H1 (cell line): ENCODE measurements at regions not wholly inside any gene's neighbourhood (a gene's known extent, or its start where the extent isn't known, plus 50 kb on each side); places are given as distances from the start of the nearest gene placed in this dataset.

Source experiments
- CTCF ChIA-PET: fragments of 300-600 bp; sonication (Branson Sonifier 250); formaldehyde crosslinking; loops from one replicate; lab custom pipeline; 2021; ENCODE audit not compliant: partially characterized antibody; lab: Charles Lee
- POLR2A ChIA-PET: fragments of 300-600 bp; sonication (Branson Sonifier 250); formaldehyde crosslinking; loops from one replicate; lab custom pipeline; 2021; ENCODE audit warnings: inconsistent platforms; ENCODE audit not compliant: partially characterized antibody; lab: Charles Lee
- DNase-seq, 2 experiments: peaks; one replicate each; pipeline versions ENCODE4 v3.0.0 to v3.0.0-alpha.2; 2010 to 2022; ENCODE audit warnings: low spot score in 2 of 2, low read depth in 1 of 2, mixed read lengths in 1 of 2
- FAIRE-seq: peaks from 2 replicates; lab custom pipeline; 2011; peaks lifted over from hg19 to GRCh38; lab: Jason Lieb, UNC
- H2AFZ ChIP-seq: 2 replicates; pipeline ENCODE4 v1.8.1; 2012; ENCODE audit warnings: low read length, inconsistent platforms
- H2AK5ac ChIP-seq: 2 replicates; pipeline ENCODE4 v1.6.1; 2013; ENCODE audit warnings: low read depth, low read length
- H2BK120ac ChIP-seq: replicated peaks from 2 replicates; pipeline ENCODE3; 2013; ENCODE audit warnings: low read depth, low read length, inconsistent platforms
- H2BK12ac ChIP-seq: 2 replicates; pipeline ENCODE4 v1.6.1; 2013; ENCODE audit warnings: low read depth, low read length
- H2BK15ac ChIP-seq: 2 replicates; pipeline ENCODE4 v1.6.1; 2013; ENCODE audit warnings: low read length
- H2BK20ac ChIP-seq: 2 replicates; pipeline ENCODE4 v1.6.1; 2013; ENCODE audit warnings: low read length
- H2BK5ac ChIP-seq: 2 replicates; pipeline ENCODE4 v1.6.1; 2013; ENCODE audit warnings: low read depth, low read length
- H3K14ac ChIP-seq: 2 replicates; pipeline ENCODE4 v1.6.1; 2013; ENCODE audit warnings: inconsistent platforms; ENCODE audit not compliant: insufficient read length
- H3K18ac ChIP-seq: 2 replicates; pipeline ENCODE4 v1.6.1; 2013; ENCODE audit warnings: low read length; ENCODE audit errors: extremely low read depth
- H3K23ac ChIP-seq: 2 replicates; pipeline ENCODE4 v1.6.1; 2013; ENCODE audit warnings: inconsistent platforms; ENCODE audit not compliant: insufficient read length
- H3K23me2 ChIP-seq: 2 replicates; pipeline ENCODE4 v1.6.1; 2013; ENCODE audit warnings: low read depth, low read length
- H3K27ac ChIP-seq: 2 replicates; pipeline ENCODE4 v1.6.1; 2011; ENCODE audit warnings: low read depth, low read length, inconsistent platforms
- H3K27me3 ChIP-seq, 4 experiments: replicated peaks in 1 of 4; 1 replicate in 1 of 4; 2 replicates in 3 of 4; pipeline versions ENCODE4 v1.6.1 to v1.8.1; 2011 to 2013; ENCODE audit warnings: low read length in 3 of 4, mild to moderate bottlenecking in 3 of 4, inconsistent platforms in 2 of 4, mixed read lengths in 2 of 4, moderate library complexity in 1 of 4; ENCODE audit not compliant: control insufficient read depth in 3 of 4, insufficient read depth in 3 of 4; ENCODE audit errors: extremely low read depth in 1 of 4
- H3K36me3 ChIP-seq, 4 experiments: 2 replicates each; pipeline versions ENCODE4 v1.6.1 to v1.8.1; 2011 to 2013; ENCODE audit warnings: mild to moderate bottlenecking in 4 of 4, low read length in 3 of 4, moderate library complexity in 2 of 4, control low read depth in 1 of 4, inconsistent platforms in 1 of 4; ENCODE audit not compliant: insufficient read depth in 4 of 4, control insufficient read depth in 2 of 4
- H3K4ac ChIP-seq: replicated peaks from 2 replicates; pipeline ENCODE3; 2013; ENCODE audit warnings: low read length, low read depth, mixed read lengths, inconsistent platforms; ENCODE audit not compliant: insufficient read length
- H3K4me1 ChIP-seq, 4 experiments: replicated peaks in 1 of 4; 1 replicate in 1 of 4; 2 replicates in 3 of 4; pipeline versions ENCODE4 v1.6.1 to v1.8.1; 2011 to 2013; ENCODE audit warnings: low read length in 3 of 4, inconsistent platforms in 2 of 4, mixed read lengths in 1 of 4; ENCODE audit not compliant: insufficient read depth in 4 of 4, control insufficient read depth in 3 of 4
- H3K4me2 ChIP-seq, 2 experiments: 2 replicates each; pipeline versions ENCODE4 v1.6.1 to v1.8.1; 2011 to 2013; ENCODE audit warnings: low read depth in 2 of 2, low read length in 2 of 2, control low read depth in 1 of 2, inconsistent platforms in 1 of 2, mild to moderate bottlenecking in 1 of 2; ENCODE audit not compliant: insufficient read depth in 1 of 2
- H3K4me3 ChIP-seq, 4 experiments: fragments of 200-600, 300-600 bp in 1 of 4; sonication (generic), shearing (Covaris generic), sonication (Bioruptor Twin) in 1 of 4; 2 replicates each; pipeline versions ENCODE4 v1.5.1 to v1.8.1; 2011 to 2016; ENCODE audit warnings: low read length in 4 of 4, low read depth in 3 of 4, control low read depth in 2 of 4, inconsistent platforms in 2 of 4, mild to moderate bottlenecking in 2 of 4, mixed read lengths in 1 of 4, moderate library complexity in 1 of 4; ENCODE audit not compliant: insufficient read depth in 2 of 4; ENCODE audit errors: extremely low read depth in 1 of 4
- H3K56ac ChIP-seq: replicated peaks from 2 replicates; pipeline ENCODE3; 2013; ENCODE audit warnings: low read depth, mild to moderate bottlenecking, mixed read lengths, low read length, inconsistent platforms; ENCODE audit not compliant: insufficient read length
- H3K79me1 ChIP-seq: 2 replicates; pipeline ENCODE4 v1.6.1; 2013; ENCODE audit warnings: low read depth, low read length, control low read depth
- H3K79me2 ChIP-seq, 2 experiments: 2 replicates each; pipeline versions ENCODE4 v1.6.1 to v1.8.1; 2012 to 2013; ENCODE audit warnings: low read length in 2 of 2, mild to moderate bottlenecking in 2 of 2, inconsistent platforms in 1 of 2; ENCODE audit not compliant: insufficient read depth in 2 of 2, control insufficient read depth in 1 of 2
- H3K9ac ChIP-seq, 4 experiments: replicated peaks in 1 of 4; 1 replicate in 1 of 4; 2 replicates in 3 of 4; pipeline versions ENCODE4 v1.6.1 to v1.8.1; 2011 to 2013; ENCODE audit warnings: low read depth in 3 of 4, low read length in 3 of 4, control low read depth in 2 of 4, mild to moderate bottlenecking in 2 of 4, moderate library complexity in 2 of 4, inconsistent platforms in 1 of 4; ENCODE audit errors: extremely low read depth in 1 of 4
- H3K9me3 ChIP-seq, 2 experiments: 2 replicates each; pipeline versions ENCODE4 v1.6.1 to v1.8.1; 2012 to 2013; ENCODE audit warnings: mild to moderate bottlenecking in 2 of 2, moderate library complexity in 2 of 2, control low read depth in 1 of 2, inconsistent platforms in 1 of 2, low read depth in 1 of 2, low read length in 1 of 2, mixed read lengths in 1 of 2; ENCODE audit not compliant: insufficient read depth in 2 of 2
- H4K20me1 ChIP-seq, 2 experiments: replicated peaks in 1 of 2; 2 replicates each; pipeline versions ENCODE3 to v1.8.1; 2011 to 2013; ENCODE audit warnings: inconsistent platforms in 2 of 2, low read length in 2 of 2, mild to moderate bottlenecking in 1 of 2; ENCODE audit not compliant: insufficient read depth in 2 of 2, control insufficient read depth in 1 of 2
- H4K5ac ChIP-seq: 2 replicates; pipeline ENCODE4 v1.6.1; 2013; ENCODE audit warnings: low read length, low read depth, mixed read lengths, inconsistent platforms; ENCODE audit not compliant: insufficient read length
- H4K8ac ChIP-seq: 2 replicates; pipeline ENCODE4 v1.8.0; 2013; ENCODE audit warnings: mild to moderate bottlenecking, moderate library complexity, low read length, inconsistent platforms; ENCODE audit not compliant: insufficient read depth; ENCODE audit errors: extremely low read depth
- H4K91ac ChIP-seq: replicated peaks from 2 replicates; pipeline ENCODE3; 2013; ENCODE audit warnings: low read length, mixed read lengths, inconsistent platforms; ENCODE audit not compliant: insufficient read length
- BRCA1 ChIP-seq: IDR thresholded peaks from 2 replicates; pipeline ENCODE4 v1.6.1; 2012; ENCODE audit warnings: low read depth, low read length, improper control_type of control experiment
- CBX8 ChIP-seq: fragments of 300-800, 300-1000 bp; sonication (generic); IDR thresholded peaks from 2 replicates; pipeline ENCODE4 v1.7.1; 2016; ENCODE audit warnings: low read depth, low read length, borderline replicate concordance
- CHD1 ChIP-seq: IDR thresholded peaks from 2 replicates; pipeline ENCODE4 v1.6.1; 2012; ENCODE audit warnings: low read depth, low read length, improper control_type of control experiment
- EGR1 ChIP-seq: IDR thresholded peaks from 2 replicates; pipeline ENCODE4 v1.6.1; 2011; ENCODE audit warnings: low read depth, low read length, borderline replicate concordance
- EP300 ChIP-seq, 2 experiments: IDR thresholded peaks; 1 replicate in 1 of 2; 2 replicates in 1 of 2; pipeline ENCODE4 v1.6.1; 2011 to 2012; ENCODE audit warnings: low read depth in 2 of 2, low read length in 2 of 2, mild to moderate bottlenecking in 2 of 2, borderline replicate concordance in 1 of 2, inconsistent platforms in 1 of 2, moderate library complexity in 1 of 2
- EZH2 ChIP-seq: fragments of 200-600 bp; sonication (generic); IDR thresholded peaks from 2 replicates; pipeline ENCODE4 v1.7.1; 2012; ENCODE audit warnings: low read depth, mild to moderate bottlenecking, moderate library complexity, low read length, inconsistent platforms; ENCODE audit not compliant: severe bottlenecking
- MAFK ChIP-seq: IDR thresholded peaks from 2 replicates; pipeline ENCODE4 v1.6.1; 2012; ENCODE audit warnings: low read depth, mild to moderate bottlenecking, improper control_type of control experiment, low read length
- POU5F1 ChIP-seq: IDR thresholded peaks from 2 replicates; pipeline ENCODE4 v1.6.1; 2011; ENCODE audit warnings: low read depth, mild to moderate bottlenecking, low read length, moderate library complexity
- RXRA ChIP-seq: IDR thresholded peaks from 2 replicates; pipeline ENCODE4 v1.6.1; 2011; ENCODE audit warnings: low read depth, mild to moderate bottlenecking, low read length, moderate library complexity; ENCODE audit not compliant: insufficient read depth
- SRF ChIP-seq: IDR thresholded peaks from 2 replicates; pipeline ENCODE4 v1.6.1; 2011; ENCODE audit warnings: mild to moderate bottlenecking, low read depth, low read length, moderate library complexity
- TBP ChIP-seq: IDR thresholded peaks from 2 replicates; pipeline ENCODE4 v1.6.1; 2011; ENCODE audit warnings: low read depth, low read length, improper control_type of control experiment
- WGBS, 2 experiments: shearing (Covaris generic) in 1 of 2; methylation state at CpG; one replicate each; pipeline versions ENCODE4 v1.1.6 to v1.1.7; 2013 to 2015; ENCODE audit warnings: low lambda C conversion rate in 2 of 2, mixed read lengths in 2 of 2, inconsistent platforms in 1 of 2, low coverage in 1 of 2, missing lambda C conversion rate in 1 of 2; ENCODE audit not compliant: insufficient replicate concordance in 2 of 2, insufficient coverage in 1 of 2, insufficient read length in 1 of 2; ENCODE audit errors: extremely low coverage in 1 of 2, missing lambda C conversion rate in 1 of 2; 5-methylcytosine and 5-hydroxymethylcytosine counted together
- TF ChIP-seq, protein P1 (sequence below): IDR thresholded peaks from 2 replicates; pipeline ENCODE4 v1.6.1; 2012; ENCODE audit warnings: low read length, inconsistent platforms

DNA sequence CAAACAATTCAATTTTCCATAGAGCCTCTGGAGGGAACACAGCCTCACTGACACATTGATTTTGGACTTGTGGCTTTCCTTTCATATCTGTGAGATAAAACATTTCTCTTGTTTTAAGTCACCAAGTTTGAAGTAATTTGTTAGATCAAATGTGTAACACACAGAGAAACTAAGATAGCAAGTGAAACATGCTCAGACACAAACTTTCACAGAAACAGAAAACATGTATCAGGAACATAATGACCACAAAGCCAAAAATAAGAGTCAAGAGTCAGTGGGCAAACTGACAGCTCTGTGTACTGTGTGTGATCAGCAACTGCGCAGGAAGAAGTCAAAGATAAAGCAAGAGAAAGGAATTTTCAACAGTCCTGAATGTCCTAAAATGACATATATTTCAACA is 1237.5 kb downstream of the AMY1C start:
- Histone ChIP-seq H3K14ac (no peak overlapping the region), H3K36me3 (no peaks in the 10 kb centered on the region), H3K4me3 (no peak overlapping the region), H3K27ac (no peak overlapping the region), H2BK20ac (no peak overlapping the region), H2BK5ac (no peak overlapping the region), H3K79me1 (no peaks in the 10 kb centered on the region), H4K91ac (no peak overlapping the region), H2AFZ (peak overlapping the region; percentile 51), H2AK5ac (no peak overlapping the region), H4K8ac (no peak overlapping the region), H3K56ac (no peak overlapping the region), H3K9ac (no peak overlapping the region), H4K20me1 (no peaks in the 10 kb centered on the region), H4K5ac (no peak overlapping the region), H3K4me2 (no peak overlapping the region), H3K4me1 (no peaks in the 10 kb centered on the region), H3K27me3 (no peaks in the 10 kb centered on the region), H3K4ac (no peak overlapping the region), H3K23ac (no peak overlapping the region), H3K23me2 (no peaks in the 10 kb centered on the region), H2BK12ac (no peak overlapping the region), H3K18ac (no peak overlapping the region), H2BK120ac (no peak overlapping the region), H2BK15ac (no peak overlapping the region), H3K9me3 (no peaks in the 10 kb centered on the region), H3K79me2 (no peaks in the 10 kb centered on the region)
- POLR2A ChIA-PET: no interaction called here
- CTCF ChIA-PET: no interaction called here
- TF ChIP-seq CBX8 (no peak), MAFK (no peak), EP300 (IDR thresholded peaks at IDR 0.05; ENCODE audit: borderline replicate concordance in 1 of 2, low read depth in 2 of 2, low read length in 2 of 2) (no peak), CHD1 (no peak), BRCA1 (no peak), EZH2 (no peak), POU5F1 (no peak), SRF (no peak), TBP (no peak), RXRA (no peak), EGR1 (no peak)
- TF ChIP-seq, protein P1, sequence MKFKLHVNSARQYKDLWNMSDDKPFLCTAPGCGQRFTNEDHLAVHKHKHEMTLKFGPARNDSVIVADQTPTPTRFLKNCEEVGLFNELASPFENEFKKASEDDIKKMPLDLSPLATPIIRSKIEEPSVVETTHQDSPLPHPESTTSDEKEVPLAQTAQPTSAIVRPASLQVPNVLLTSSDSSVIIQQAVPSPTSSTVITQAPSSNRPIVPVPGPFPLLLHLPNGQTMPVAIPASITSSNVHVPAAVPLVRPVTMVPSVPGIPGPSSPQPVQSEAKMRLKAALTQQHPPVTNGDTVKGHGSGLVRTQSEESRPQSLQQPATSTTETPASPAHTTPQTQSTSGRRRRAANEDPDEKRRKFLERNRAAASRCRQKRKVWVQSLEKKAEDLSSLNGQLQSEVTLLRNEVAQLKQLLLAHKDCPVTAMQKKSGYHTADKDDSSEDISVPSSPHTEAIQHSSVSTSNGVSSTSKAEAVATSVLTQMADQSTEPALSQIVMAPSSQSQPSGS: no peak
- no peak for DNase-seq
- WGBS, 2 experiments: 80% methylated on average over 1 of the region's 1 CpG; no CpG with 5 or more reads in 1 of the 2 experiments
- no peak for FAIRE-seq
